ENCODE measurements at regions not wholly inside any gene's neighbourhood (a gene's known extent, or its start where the extent isn't known, plus 50 kb on each side); places are given as distances from the start of the nearest gene placed in this dataset.

GRCh38 chr1:102151242-102151641 is 154.5 kb upstream of the OLFM3 start:
- TF ChIP-seq CTCF (IDR thresholded peaks at IDR 0.05; ENCODE audit: low read depth, low read length, poor library complexity, severe bottlenecking) = no peak
- no peak for TF ChIP-seq EZH2phosphoT487 (IDR thresholded peaks at IDR 0.05; ENCODE audit: borderline replicate concordance, low read length)

Measured in DOHH2 (cell line).